Erythroblast (primary cell): ENCODE measurements at regions not wholly inside any gene's neighbourhood (a gene's known extent, or its start where the extent isn't known, plus 50 kb on each side); places are given as distances from the start of the nearest gene placed in this dataset.

Experiments used
- DNase-seq, 2 experiments: peaks; one replicate each; lab custom pipeline; 2025; lab: John Stamatoyannopoulos, UW
- GATA1 ChIP-seq: IDR thresholded peaks from 2 replicates; pipeline ENCODE4 v1.6.1; 2011; ENCODE audit warnings: low read depth, mild to moderate bottlenecking, control low read depth, low read length, moderate library complexity
- POLR2A ChIP-seq: IDR thresholded peaks from 2 replicates; pipeline ENCODE4 v1.6.1; 2011; ENCODE audit warnings: mild to moderate bottlenecking, low read length

DNA sequence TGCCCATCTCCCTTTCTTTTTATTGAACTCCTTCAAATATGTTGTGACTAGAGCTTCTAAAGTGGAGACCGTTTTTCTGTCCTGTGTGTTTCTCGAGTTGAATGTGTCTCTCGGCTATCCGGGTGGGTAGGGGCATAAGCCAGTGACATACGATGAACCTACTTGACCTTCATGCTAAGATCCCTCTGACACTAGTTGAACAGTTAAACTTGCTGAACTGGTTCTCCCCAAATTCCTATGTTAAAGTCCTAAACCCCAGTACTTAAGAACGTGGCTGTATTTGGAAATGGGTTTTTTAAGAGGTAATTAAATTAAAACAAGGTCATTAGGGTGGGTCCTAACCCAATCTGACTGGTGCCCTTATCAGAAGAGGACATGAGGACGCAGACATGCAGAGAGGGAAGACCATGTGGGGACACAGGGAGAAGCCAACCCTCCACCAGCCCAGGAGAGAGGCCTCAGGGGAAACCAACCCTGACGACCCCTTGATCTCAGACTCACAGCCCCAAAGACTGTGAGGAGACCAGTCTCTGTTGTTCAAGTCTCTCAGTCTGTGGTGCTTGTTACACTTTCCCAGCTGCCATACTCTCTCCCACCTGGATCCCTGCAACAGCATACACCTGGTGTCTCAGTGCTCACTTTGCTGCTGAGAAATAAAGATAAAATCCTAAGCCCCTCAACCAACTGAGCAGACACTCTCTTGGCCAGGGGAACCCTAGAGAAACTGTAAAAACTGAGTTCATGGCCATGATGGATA lies 208.4 kb downstream of the MYLK4 start:
- peak in 1 of 2 experiments; percentile 15 for DNase-seq

DNA sequence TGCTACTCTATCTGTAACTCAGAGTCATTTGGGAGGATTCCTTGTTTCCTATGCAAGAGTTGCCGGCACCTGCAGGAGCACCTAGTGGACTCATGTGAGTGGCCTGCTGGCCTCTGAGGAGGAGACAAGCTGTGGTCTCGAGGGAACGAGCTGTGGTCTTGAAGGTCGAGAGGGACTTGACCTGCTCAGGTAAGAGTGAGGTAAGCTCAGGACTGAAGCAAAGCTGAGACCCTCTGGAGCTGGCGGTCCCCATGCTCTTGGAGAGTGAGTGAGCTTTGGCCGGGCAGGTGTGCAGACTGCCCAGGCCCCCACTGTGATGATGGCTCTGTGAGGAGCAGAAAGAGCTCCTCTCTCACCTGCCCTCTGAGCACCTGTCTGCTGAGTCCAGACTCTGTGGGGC lies 214.3 kb downstream of the MYLK4 start:
- no peak for DNase-seq
- TF ChIP-seq GATA1 (no peak), POLR2A (no peak)

More for the DNA sequence above, 208.4 kb downstream of the MYLK4 start:
- TF ChIP-seq GATA1 (no peak), POLR2A (no peak)

DNA sequence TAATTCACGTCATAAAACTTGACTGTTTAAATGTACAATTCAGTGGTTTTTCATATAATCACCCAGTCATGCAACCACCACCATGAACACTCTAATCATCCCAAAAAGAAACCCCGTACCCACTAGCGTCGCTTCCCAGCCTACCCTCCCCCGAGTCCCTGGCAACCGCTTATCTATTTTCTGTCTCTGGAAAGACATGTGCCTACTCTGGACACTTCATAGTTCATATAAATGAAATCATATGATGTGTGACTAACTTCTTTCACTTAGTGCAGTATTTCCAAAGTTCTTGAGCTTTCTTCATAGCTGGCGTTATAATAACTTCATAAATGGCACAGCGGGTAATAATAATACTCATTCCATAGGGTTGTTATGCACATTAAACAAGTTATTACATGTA lies 215.2 kb downstream of the MYLK4 start:
- no peak for DNase-seq
- TF ChIP-seq POLR2A: no peak
- TF ChIP-seq GATA1: no peak

DNA sequence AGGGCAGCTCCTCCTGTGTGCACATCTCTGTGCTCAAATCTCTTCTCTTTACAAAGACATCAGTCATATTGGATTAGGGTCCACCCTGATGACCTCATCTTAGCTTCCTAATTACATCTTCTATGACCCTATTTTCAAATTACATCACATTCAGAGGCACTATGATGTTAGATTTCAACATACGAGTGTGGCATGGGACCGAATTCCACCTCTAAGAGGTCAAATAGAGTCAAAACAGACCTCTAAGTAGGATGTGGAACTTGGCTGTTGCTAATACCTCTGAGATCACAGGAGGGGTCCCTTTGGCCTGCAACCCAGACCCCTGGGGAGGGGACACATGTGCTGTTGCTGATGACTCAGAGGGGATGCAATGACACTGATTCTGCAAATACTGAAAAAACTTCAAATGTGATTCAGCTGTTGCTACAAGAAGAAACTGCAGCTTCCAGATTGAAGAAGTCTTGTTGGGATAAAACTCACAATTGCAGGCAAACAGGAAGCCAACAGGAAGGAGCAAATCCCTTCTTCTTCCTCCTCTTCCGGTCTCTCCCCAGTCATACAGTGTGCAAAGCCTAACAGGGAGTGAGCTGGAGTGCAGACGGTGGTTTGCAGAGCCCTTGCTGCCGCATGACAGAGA lies 216.2 kb downstream of the MYLK4 start:
- DNase-seq: no peak
- TF ChIP-seq GATA1 (no peak), POLR2A (no peak)

DNA sequence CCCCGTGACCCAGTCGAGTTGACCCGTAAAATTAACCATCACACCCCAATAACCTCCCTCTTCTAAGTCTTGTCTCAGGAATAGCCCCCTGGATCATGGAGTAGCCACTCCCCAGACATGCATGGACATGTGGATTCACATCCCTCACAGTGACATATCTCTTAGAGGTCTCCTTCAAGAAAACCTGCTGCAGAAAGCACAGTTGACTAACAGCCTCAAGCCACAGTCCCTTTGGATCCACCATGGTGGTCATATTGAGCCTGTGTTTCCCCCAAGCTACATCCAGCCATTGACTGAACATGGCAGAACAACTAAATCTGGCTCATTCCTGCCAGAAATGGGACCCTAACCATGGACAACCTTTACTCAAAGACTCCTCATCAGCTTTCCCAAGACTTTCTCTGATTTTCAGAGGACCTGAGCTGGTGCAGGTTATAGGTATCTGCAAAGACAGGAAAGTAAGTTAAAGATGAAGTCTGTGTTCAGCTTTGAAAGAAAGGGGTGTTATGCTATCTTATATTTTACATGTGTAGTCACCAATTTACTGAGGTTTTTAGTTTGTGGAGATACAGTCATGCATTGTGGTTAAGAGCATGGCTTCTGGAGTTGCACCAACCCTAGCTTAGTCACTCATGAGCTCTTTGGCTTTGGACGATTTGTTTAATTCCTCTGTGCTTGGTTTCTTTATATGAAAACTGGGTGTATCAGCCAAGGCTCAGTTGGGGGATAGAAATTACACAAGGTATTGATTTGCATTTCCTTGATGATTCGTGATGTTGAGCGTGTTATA lies 219.1 kb downstream of the MYLK4 start:
- no peak for TF ChIP-seq GATA1
- TF ChIP-seq POLR2A: no peak
- DNase-seq: no peak

DNA sequence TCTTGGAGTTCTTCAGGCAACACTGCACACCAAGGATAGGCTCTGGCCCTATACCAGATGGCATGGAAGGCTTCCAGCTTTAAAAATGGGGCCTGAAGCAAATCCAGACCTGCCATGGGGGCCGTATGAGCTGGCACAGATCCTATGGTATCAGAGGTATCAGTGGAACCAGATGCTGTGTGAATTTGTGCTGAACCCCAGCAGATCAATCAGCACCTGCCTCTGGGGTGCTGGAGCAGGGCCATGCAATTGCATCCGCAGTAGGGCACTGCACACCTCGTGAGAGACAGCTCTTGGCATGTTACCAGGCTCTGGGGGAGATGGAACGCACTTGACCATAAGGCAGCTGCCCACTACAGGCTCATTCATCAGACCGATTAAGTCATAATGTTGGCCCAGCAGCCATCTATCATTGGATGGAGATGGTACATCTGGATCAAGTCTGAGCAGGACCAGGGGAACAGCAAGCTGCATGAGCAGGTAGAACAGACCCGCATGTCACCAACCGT lies 221.5 kb downstream of the MYLK4 start:
- DNase-seq: no peak
- no peak for TF ChIP-seq POLR2A
- no peak for TF ChIP-seq GATA1

DNA sequence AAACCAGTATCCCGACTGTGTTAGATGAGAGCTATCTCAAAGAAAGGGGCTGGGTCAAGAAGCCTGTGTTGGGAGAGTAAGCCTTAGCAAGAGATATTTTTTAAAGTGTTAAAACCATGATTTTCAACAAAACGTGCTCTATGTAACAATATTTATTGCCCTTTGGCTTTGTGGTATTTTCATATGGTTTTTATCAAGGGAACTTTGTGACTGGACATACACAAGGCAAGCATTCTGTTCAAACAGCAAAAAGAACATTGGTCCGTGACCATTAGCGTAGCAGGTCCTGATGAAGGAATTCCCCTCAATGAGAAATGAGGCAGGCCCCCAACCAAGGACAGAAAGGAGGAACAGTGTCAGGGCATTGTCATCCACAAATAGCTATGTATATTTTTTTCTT lies 222.6 kb downstream of the MYLK4 start:
- no peak for DNase-seq
- no peak for TF ChIP-seq GATA1
- no peak for TF ChIP-seq POLR2A

DNA sequence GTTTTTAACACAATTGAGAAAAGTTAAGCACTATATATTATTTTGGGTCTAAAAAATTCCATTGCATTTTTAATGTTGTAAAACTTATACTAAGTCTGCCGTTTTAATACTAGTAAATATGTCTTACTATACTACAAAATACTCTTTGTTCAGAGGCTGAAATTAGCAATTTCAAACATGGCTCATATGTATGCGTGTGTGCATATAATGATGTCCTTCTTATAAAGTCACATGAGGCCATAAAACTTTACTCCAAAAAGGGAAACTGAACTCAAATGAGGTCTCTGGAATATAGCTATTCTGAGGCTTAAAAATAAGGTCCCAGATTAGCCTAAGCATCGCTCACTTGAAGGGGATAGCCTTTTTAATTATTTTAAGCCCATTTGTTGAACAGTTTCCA lies 224.0 kb downstream of the MYLK4 start:
- TF ChIP-seq GATA1 (no peak), POLR2A (no peak)

DNA sequence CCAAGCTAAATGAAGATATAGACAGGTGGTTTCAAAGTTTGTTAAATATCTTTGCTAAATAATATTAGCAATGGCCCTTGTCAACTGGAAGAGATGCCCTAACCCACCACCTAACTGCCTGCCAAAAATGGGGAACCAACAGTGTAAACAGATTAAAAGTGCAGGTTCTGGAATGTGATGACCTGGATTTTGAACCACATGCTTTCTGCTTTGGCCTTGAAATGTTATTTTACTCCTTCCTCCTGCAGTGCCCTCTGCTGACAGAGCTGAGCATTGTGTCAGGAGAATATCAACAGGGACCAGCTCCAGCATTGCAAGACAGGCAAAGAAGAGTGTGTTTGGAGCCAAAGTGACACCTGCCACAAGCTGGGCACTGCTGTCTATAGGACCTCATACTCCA lies 226.6 kb downstream of the MYLK4 start:
- TF ChIP-seq GATA1 (no peak), POLR2A (no peak)
- peak in 1 of 2 experiments; percentile 9 for DNase-seq

More for the DNA sequence above, 224.0 kb downstream of the MYLK4 start:
- DNase-seq: no peak

DNA sequence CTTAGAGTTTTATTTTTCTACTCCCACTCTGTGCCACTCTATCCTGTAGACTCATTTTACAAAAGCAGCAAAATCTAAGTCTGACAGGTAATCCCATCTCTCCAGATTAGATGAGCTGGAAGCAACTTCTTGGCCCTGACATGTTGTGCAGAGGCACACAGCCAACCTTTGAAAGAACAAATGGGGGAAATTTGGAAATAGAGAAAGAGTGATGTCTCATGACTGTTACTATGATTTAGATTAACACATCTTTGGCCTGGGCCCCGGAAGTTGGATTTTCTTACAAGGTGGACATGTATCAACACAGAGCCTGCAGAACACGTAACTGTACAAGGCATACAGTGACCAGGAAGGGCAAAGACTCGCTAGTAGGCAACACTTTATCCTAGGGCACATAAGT lies 227.7 kb downstream of the MYLK4 start:
- DNase-seq: no peak
- TF ChIP-seq POLR2A (no peak), GATA1 (no peak)

DNA sequence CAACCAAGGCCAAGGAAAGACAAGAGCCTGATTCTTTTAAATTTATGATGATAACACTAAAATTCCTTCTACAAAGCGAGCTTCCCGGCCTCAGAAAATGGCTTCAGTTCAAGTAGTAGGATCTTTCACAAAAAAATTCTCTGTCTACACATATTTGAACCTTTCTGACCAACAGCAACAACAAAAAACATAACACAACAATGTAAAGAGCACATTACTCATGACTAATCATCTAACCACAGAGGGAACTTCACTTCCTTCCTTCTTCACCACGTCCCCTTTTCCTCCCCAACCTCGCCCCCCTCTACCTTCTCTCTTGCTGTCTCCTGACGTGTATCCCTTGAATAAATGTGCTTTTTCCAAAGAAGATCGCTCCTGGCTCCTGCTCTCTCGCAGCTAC lies 228.2 kb downstream of the MYLK4 start:
- TF ChIP-seq POLR2A (no peak), GATA1 (no peak)
- DNase-seq: no peak

DNA sequence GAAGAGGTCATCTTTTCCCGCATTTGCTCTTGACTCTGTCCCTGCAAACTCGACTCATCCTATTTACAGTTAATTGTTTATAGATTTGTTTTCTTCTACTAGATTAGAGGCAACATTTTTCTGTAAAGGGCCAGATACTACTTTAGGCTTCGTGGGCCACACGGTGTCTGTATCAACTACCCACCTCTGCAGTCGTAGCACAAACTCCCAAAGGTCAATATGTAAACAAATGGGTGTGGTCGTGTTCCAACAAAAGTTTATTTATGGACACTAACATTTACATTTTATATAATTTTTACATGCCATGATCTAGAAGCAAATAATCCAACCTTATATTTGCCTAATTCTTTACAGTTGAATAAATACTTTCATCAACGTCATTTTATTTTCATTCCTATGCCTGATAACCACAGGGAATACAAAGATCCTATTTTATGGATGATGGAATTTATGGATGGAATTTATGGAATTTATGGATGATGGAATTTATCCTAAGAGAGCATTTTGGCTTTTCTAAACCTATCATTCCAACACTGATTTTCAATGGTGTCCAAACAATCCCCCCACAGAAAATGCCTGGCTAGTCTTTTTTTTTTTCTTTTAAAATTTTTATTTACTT lies 232.8 kb downstream of the MYLK4 start:
- TF ChIP-seq GATA1 (no peak), POLR2A (no peak)
- DNase-seq: no peak

DNA sequence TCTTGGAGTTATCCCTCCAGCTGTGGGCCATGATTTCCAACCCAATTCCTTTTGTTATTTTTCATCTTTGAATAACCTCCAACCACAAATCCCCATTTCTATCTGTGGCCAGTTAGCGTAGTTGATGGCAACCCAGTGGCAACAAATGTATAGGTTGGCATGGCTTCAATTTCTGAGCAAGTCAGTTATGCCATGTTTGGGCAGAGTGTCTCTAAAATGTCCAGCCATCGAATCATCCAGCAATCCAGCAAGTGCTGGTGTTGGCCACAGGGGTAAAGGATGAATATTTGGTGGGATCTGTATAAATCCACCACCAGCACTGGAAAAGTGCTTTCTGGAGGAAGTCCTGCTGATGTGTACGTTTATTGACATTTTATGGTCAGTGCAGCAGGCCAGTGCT lies 233.3 kb downstream of the MYLK4 start:
- TF ChIP-seq GATA1: no peak
- TF ChIP-seq POLR2A: no peak
- no peak for DNase-seq
